Urothelium cell line (cell line): ENCODE measurements at regions not wholly inside any gene's neighbourhood (a gene's known extent, or its start where the extent isn't known, plus 50 kb on each side); places are given as distances from the start of the nearest gene placed in this dataset.

Source experiments
- DNase-seq: peaks from one replicate; pipeline ENCODE4 v3.0.0; 2011; ENCODE audit warnings: low spot score, mixed read lengths
- FAIRE-seq: peaks from 2 replicates; lab custom pipeline; 2011; peaks lifted over from hg19 to GRCh38; lab: Jason Lieb, UNC

- FAIRE-seq: no peak
- no peak for DNase-seq
These were observed 133.6 kb upstream of the C1orf174 start for GRCh38 chr1:4033713-4034112.

GRCh38 chr1:4034318-4034887 lies 134.3 kb upstream of the C1orf174 start:
- FAIRE-seq (no peak), DNase-seq (no peak)

GRCh38 chr1:4044967-4045366 lies 144.9 kb upstream of the C1orf174 start:
- no peak for DNase-seq
- no peak for FAIRE-seq

GRCh38 chr1:4045397-4046010 lies 145.4 kb upstream of the C1orf174 start:
- FAIRE-seq: no peak

GRCh38 chr1:4046836-4047461 lies 146.9 kb upstream of the C1orf174 start:
- DNase-seq (peak; percentile 43), FAIRE-seq (no peak)

More at GRCh38 chr1:4045397-4046010, 145.4 kb upstream of the C1orf174 start:
- DNase-seq: no peak

GRCh38 chr1:4047666-4048065 lies 147.6 kb upstream of the C1orf174 start:
- FAIRE-seq (no peak), DNase-seq (no peak)

- FAIRE-seq (no peak), DNase-seq (no peak)
These were observed 148.0 kb upstream of the C1orf174 start for GRCh38 chr1:4048076-4048475.

GRCh38 chr1:4048921-4049320 lies 148.8 kb upstream of the C1orf174 start:
- DNase-seq: no peak
- no peak for FAIRE-seq

- FAIRE-seq: no peak
These were observed 150.9 kb upstream of the C1orf174 start for GRCh38 chr1:4050998-4051397.

GRCh38 chr1:4052657-4053056 lies 152.6 kb upstream of the C1orf174 start:
- DNase-seq: no peak
- FAIRE-seq: no peak

More at GRCh38 chr1:4050998-4051397, 150.9 kb upstream of the C1orf174 start:
- no peak for DNase-seq

GRCh38 chr1:4053160-4053748 lies 153.2 kb upstream of the C1orf174 start:
- no peak for FAIRE-seq
- no peak for DNase-seq

- no peak for FAIRE-seq
These were observed 153.7 kb upstream of the C1orf174 start for GRCh38 chr1:4053774-4054173.

GRCh38 chr1:4055294-4055967 lies 155.4 kb upstream of the C1orf174 start:
- FAIRE-seq (no peak), DNase-seq (no peak)

More at GRCh38 chr1:4053774-4054173, 153.7 kb upstream of the C1orf174 start:
- no peak for DNase-seq

- FAIRE-seq (no peak), DNase-seq (no peak)
These were observed 156.3 kb upstream of the C1orf174 start for GRCh38 chr1:4056422-4056821.

GRCh38 chr1:4056989-4057388 lies 156.9 kb upstream of the C1orf174 start:
- no peak for FAIRE-seq

GRCh38 chr1:4057603-4058002 lies 157.5 kb upstream of the C1orf174 start:
- no peak for FAIRE-seq
- DNase-seq: no peak

More at GRCh38 chr1:4056989-4057388, 156.9 kb upstream of the C1orf174 start:
- no peak for DNase-seq

- no peak for FAIRE-seq
These were observed 158.1 kb upstream of the C1orf174 start for GRCh38 chr1:4058122-4058521.

GRCh38 chr1:4058706-4059105 lies 158.6 kb upstream of the C1orf174 start:
- no peak for FAIRE-seq
- DNase-seq: no peak

More at GRCh38 chr1:4058122-4058521, 158.1 kb upstream of the C1orf174 start:
- no peak for DNase-seq

- no peak for FAIRE-seq
- no peak for DNase-seq
These were observed 159.2 kb upstream of the C1orf174 start for GRCh38 chr1:4059270-4059669.

- DNase-seq: no peak
- FAIRE-seq: no peak
These were observed 160.8 kb upstream of the C1orf174 start for GRCh38 chr1:4060850-4061249.

- FAIRE-seq: no peak
- DNase-seq: no peak
These were observed 161.5 kb upstream of the C1orf174 start for GRCh38 chr1:4061521-4062031.
